ENCODE measurements at regions not wholly inside any gene's neighbourhood (a gene's known extent, or its start where the extent isn't known, plus 50 kb on each side); places are given as distances from the start of the nearest gene placed in this dataset.

DNA sequence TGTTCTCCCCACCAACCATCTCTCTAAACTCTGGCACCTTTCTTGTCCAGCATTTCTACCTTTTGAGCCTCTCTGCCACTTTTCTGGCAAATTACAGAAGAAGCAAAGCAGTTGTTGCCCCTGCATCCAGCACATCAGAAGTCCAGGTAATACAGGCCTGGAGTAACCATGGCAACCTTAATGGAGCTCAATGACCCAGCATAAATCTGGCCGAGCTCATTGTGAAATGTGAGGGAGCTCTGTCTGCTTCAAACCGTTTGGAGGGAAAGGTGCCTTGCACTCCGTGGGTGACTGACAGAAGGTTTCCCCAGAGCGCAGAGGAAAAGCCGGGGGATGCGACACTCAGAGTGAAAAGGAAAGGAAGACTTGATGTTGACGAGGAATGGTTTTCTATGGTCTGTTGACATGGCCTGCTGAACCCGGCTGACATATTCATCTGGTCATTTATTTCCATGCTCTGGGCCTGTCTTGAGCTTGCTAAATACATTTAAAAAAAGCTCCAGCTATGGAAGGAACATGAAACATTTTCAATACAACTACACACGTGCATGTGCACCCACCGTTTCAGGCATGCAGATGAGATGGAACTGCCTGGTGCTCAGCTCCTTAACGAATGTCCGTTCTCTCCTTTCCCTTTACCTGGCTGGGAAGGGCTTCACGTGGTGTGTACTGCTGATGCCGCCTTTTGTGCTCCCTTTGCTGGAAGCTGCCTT, 74.9 kb downstream of the ADRA2A start:
- intact Hi-C loops (cut with micrococcal nuclease): no loop called here

More for the DNA sequence above, 74.9 kb downstream of the ADRA2A start:
- ChIA-PET CTCF (no interaction called here), POLR2A (ENCODE audit: unreplicated experiment) (no interaction called here)
- Histone ChIP-seq H3K23ac (ENCODE audit: low read depth, low read length) (no peak overlapping the region), H3K4ac (ENCODE audit: low read depth, low read length) (no peak overlapping the region), H2BK5ac (ENCODE audit: low read depth, low read length, poor library complexity, severe bottlenecking) (no peak overlapping the region), H4K91ac (ENCODE audit: insufficient read depth, low read depth, low read length) (no peak overlapping the region), H3K4me3 (ENCODE audit: insufficient read depth, low read depth, low read length) (no peak overlapping the region), H4K20me1 (ENCODE audit: insufficient read depth, low read length) (no peaks in the 10 kb centered on the region), H2BK120ac (ENCODE audit: low read depth, low read length) (no peak overlapping the region), H3K14ac (replicated peaks; ENCODE audit: low read depth, low read length) (no peak overlapping the region), H2BK20ac (ENCODE audit: low read depth, low read length) (no peak overlapping the region), H3K27me3 (ENCODE audit: control insufficient read depth, insufficient read depth, low read length) (no peaks in the 10 kb centered on the region), H3K18ac (ENCODE audit: low read depth, low read length) (no peak overlapping the region), H3K4me2 (ENCODE audit: low read depth, low read length) (no peak overlapping the region), H3K79me1 (ENCODE audit: low read depth in 1 of 2, low read length in 2 of 2) (no peaks in the 10 kb centered on the region), H4K8ac (ENCODE audit: low read depth in 2 of 2, low read length in 2 of 2) (no peak overlapping the region), H3K27ac (ENCODE audit: insufficient read depth, low read length) (no peak overlapping the region), H3K56ac (ENCODE audit: extremely low read depth, insufficient read depth, low read length) (no peak overlapping the region), H3K9me1 (ENCODE audit: insufficient read depth, low read length) (no peaks in the 10 kb centered on the region; the same call in 1 of the 2 replicates), H3K36me3 (ENCODE audit: control insufficient read depth, insufficient read depth, low read length) (no peaks in the 10 kb centered on the region), H3K4me1 (ENCODE audit: control insufficient read depth, insufficient read depth, low read length) (no peaks in the 10 kb centered on the region), H2AK5ac (ENCODE audit: low read depth, low read length) (no peak overlapping the region), H2AK9ac (replicated peaks; ENCODE audit: low read depth, low read length, poor library complexity) (no peak overlapping the region), H3K9ac (ENCODE audit: low read depth, low read length) (no peak overlapping the region), H4K5ac (ENCODE audit: low read depth, low read length) (no peak overlapping the region), H2BK15ac (ENCODE audit: low read depth, low read length) (no peak overlapping the region), H2AFZ (replicated peaks; ENCODE audit: low read length, poor library complexity) (no peak overlapping the region), H3K9me3 (ENCODE audit: control insufficient read depth, insufficient read depth, low read length) (no peaks in the 10 kb centered on the region)
- TF ChIP-seq CEBPB (IDR thresholded peaks at IDR 0.05; ENCODE audit: low read depth, low read length) (no peak), SMC3 (IDR thresholded peaks at IDR 0.05; ENCODE audit: low read depth, low read length) (no peak), RFX5 (IDR thresholded peaks at IDR 0.05; ENCODE audit: low read depth, low read length) (no peak), POLR2A (IDR thresholded peaks at IDR 0.05; ENCODE audit: low read depth, low read length) (no peak), CHD1 (IDR thresholded peaks at IDR 0.05; ENCODE audit: low read depth, low read length) (no peak)
- TF ChIP-seq, protein P1, sequence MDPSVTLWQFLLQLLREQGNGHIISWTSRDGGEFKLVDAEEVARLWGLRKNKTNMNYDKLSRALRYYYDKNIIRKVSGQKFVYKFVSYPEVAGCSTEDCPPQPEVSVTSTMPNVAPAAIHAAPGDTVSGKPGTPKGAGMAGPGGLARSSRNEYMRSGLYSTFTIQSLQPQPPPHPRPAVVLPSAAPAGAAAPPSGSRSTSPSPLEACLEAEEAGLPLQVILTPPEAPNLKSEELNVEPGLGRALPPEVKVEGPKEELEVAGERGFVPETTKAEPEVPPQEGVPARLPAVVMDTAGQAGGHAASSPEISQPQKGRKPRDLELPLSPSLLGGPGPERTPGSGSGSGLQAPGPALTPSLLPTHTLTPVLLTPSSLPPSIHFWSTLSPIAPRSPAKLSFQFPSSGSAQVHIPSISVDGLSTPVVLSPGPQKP (IDR thresholded peaks at IDR 0.05; ENCODE audit: borderline replicate concordance, low read depth, low read length): no peak
- dilution Hi-C loops (cut with HindIII; ENCODE audit: low sequenced_read_pairs, unreplicated experiment) (no loop called here), in situ Hi-C loops (cut with MboI; ENCODE audit: low sequenced_read_pairs) (no loop called here)
- WGBS, 2 experiments (ENCODE audit: extremely low coverage in 2 of 2, insufficient read length in 1 of 2): 56% methylated on average over 3 of the region's 14 CpGs; no CpG with 5 or more reads in 1 of the 2 experiments
- ATAC-seq (ENCODE audit: low read depth) (no peak), DNase-seq (no peak)
- BruUV-seq (replicated peaks): no TSS peak
